ENCODE measurements at regions not wholly inside any gene's neighbourhood (a gene's known extent, or its start where the extent isn't known, plus 50 kb on each side); places are given as distances from the start of the nearest gene placed in this dataset.

DNA sequence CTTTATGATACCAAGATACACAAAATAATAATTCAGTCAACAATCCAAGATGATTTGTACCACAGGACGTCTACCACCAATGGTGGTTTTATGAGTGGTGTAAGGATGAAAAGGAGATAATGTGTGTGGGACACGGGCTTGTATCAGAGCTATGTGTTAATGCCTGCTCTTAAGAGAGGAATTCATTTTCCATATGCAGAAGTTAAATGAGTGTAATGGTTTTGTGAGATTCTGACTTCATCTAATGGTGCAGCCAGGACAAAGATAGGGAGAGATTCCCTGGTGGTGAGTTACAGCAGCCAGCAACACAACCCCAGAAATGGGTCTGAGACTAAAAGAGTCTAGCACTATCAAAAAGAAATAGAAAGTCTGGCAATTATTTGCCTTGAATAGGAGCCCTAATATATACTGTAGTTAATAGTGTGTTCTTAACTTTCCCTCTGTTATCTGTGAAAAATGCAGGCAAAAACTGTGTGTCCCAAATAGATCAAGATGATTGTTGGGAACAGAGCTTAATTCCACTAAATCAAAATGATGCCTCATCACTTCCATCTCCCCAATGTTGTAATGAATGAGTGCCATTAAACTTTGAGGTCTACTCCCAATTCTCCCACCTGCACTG, 455.0 kb upstream of the TCF4 start:
- no peak overlapping the region for H3K4me3 ChIP-seq (ENCODE audit: low read length)
- TF ChIP-seq, protein P1, sequence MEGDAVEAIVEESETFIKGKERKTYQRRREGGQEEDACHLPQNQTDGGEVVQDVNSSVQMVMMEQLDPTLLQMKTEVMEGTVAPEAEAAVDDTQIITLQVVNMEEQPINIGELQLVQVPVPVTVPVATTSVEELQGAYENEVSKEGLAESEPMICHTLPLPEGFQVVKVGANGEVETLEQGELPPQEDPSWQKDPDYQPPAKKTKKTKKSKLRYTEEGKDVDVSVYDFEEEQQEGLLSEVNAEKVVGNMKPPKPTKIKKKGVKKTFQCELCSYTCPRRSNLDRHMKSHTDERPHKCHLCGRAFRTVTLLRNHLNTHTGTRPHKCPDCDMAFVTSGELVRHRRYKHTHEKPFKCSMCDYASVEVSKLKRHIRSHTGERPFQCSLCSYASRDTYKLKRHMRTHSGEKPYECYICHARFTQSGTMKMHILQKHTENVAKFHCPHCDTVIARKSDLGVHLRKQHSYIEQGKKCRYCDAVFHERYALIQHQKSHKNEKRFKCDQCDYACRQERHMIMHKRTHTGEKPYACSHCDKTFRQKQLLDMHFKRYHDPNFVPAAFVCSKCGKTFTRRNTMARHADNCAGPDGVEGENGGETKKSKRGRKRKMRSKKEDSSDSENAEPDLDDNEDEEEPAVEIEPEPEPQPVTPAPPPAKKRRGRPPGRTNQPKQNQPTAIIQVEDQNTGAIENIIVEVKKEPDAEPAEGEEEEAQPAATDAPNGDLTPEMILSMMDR (conservative IDR thresholded peaks at IDR 0.05; ENCODE audit: low read length), result no peak
- DNase-seq (ENCODE audit: low read depth), result no peak

DNA sequence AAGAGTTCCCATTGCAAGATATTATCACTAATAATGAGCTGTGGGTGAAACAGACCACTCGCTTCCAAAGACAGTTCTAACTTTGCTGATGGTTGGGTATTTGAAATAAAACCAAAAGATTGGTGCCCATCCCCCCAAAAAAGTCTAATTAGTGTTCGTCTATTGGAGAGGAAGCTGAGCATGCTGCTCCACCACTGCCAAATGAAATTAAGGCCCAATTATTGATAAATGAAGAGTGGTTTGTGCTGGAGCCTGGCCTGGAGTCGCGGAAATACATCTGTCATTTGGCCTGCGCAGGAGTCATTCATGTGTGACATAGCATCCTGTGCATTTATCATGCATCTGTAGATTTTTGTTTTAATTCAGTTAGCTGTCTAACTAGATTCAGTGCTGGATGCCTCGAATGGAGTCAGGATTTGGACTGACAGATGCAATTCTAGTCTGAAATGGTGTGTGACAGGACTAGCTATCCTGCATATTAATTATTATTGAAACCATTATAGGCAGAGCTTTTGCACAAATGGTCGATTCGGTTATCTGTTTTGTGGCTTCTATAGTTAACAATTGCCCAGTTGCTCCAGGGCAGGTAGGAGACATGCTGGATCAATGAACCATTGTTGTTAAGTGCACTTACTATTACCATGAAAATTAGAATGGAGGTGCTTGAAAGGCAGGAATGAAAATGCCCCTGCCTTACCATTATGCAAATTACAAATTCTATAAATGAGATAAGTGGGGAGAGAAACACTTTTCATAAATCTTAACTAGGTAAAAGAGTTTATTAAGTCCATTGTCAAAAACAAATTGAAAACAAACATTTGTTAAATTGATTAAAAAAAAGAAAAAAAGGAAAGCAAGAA, 450.4 kb upstream of the TCF4 start:
- no peak for DNase-seq (ENCODE audit: low read depth)
- H3K4me3 ChIP-seq (ENCODE audit: low read length), result no peak overlapping the region
- TF ChIP-seq, protein P1 (conservative IDR thresholded peaks at IDR 0.05; ENCODE audit: low read length), result no peak

DNA sequence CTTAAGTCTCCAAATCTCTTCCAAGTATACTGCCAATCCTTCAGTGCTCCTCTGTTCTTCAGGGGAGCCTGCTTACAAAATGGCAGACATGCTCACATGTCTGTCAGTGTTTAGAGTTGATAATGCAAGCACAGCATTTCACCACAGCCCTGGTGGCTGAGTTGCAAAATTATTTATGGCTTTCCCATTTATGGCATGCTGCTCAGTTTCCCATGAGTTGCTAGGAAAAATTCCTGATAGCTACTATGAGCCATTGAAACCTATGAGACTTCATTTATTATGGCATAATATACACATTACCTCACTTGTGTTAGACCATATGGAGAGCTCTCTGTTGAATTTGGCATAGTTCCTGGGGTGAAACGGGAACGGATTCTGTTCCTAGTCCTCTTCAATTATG, 448.7 kb upstream of the TCF4 start:
- TF ChIP-seq, protein P1 (conservative IDR thresholded peaks at IDR 0.05; ENCODE audit: low read length), result no peak
- no peak for DNase-seq (ENCODE audit: low read depth)
- no peak overlapping the region for H3K4me3 ChIP-seq (ENCODE audit: low read length)

DNA sequence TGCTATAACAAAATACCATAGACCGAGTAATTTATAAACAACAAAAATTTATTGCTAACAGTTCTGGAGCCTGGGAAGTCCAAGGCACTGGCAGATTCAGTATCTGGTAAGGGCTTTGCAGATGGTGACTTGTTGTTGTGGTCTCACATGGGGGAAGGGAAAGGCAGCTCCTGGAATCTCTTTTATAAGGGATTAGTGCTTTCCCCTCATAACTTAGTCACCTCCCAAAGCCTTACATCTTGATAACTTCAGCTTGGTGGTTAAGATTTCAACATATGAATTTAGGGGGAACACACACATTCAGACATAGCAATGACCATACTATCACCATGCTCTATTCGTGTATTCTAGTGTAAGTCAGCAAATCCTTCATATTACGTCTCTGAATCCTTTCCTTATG, 447.6 kb upstream of the TCF4 start:
- TF ChIP-seq, protein P1 (conservative IDR thresholded peaks at IDR 0.05; ENCODE audit: low read length), result no peak
- no peak overlapping the region for H3K4me3 ChIP-seq (ENCODE audit: low read length)
- no peak for DNase-seq (ENCODE audit: low read depth)

DNA sequence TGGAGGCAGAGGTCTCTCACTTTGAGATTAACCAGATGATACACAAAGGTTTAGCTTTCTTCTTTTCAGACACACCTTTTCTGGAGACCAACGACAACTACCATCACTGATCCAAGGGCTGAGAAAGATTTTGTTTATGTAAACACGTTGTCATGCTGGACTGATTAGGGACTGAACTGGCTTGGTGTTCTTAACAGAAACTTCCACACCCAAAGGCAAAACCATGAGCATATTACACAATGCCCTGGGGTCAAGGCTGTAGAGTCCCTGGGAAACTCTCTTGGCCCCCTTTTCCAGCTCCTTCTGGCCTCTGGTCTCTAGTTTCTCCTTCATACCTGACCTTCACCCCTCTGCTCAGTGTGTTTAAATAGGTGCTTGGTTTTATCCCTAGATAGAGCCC, 447.0 kb upstream of the TCF4 start:
- no peak for DNase-seq (ENCODE audit: low read depth)
- TF ChIP-seq, protein P1 (conservative IDR thresholded peaks at IDR 0.05; ENCODE audit: low read length), result no peak
- no peak overlapping the region for H3K4me3 ChIP-seq (ENCODE audit: low read length)

DNA sequence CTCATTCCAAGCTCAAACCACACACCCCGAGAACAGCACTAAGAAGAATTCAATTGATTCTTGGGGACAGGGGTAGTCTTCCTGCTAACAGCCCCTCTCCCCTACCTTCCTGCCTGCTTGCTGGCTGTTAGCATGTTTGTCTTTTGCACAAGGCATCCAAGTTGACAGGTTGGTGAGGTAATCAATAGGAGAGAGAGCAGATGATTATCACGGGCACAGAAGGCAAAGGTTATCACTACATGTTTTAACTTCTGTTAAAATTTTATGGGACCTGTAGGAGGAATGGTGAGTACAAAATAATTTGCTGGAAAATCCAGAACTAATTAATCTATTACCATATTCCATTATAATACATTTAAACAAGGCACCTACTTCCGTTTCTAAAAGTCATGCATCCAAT, 442.1 kb upstream of the TCF4 start:
- no peak for DNase-seq (ENCODE audit: low read depth)
- TF ChIP-seq, protein P1 (conservative IDR thresholded peaks at IDR 0.05; ENCODE audit: low read length), result no peak
- no peak overlapping the region for H3K4me3 ChIP-seq (ENCODE audit: low read length)

DNA sequence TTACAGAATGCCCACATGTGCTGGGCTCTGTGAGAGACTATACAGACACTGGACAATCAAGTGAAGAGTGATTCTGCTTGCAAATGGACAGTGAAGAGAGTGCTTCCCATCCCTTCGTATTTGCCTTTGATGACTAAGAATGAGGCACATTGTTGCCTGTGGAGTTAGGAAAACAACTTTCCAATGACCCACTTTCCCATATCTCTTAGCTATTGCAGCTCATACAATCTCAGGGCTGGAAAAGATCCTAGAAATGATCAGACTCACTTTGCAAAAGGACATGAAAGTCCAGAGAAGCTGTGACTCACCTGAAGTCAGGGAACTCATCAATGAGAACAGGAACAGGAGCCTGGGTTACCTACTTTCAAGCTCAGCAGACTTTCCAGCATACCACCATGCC, 440.5 kb upstream of the TCF4 start:
- TF ChIP-seq, protein P1 (conservative IDR thresholded peaks at IDR 0.05; ENCODE audit: low read length), result no peak
- DNase-seq (ENCODE audit: low read depth), result peak; percentile 34
- H3K4me3 ChIP-seq (ENCODE audit: low read length), result no peak overlapping the region
